CD4-positive, alpha-beta T cell treated with Interleukin-12 subunit alpha and Interleukin-12 subunit beta, for 1 hour (primary cell): ENCODE measurements at regions not wholly inside any gene's neighbourhood (a gene's known extent, or its start where the extent isn't known, plus 50 kb on each side); places are given as distances from the start of the nearest gene placed in this dataset.
"Not testable (repeated sequence)": the region's sequence is repeated elsewhere in the genome, so short reads cannot be mapped to it uniquely, and the experiment has no call there.

Source experiments
- DNase-seq: peaks from one replicate; pipeline ENCODE4 v3.0.0-alpha.2; 2020

DNA sequence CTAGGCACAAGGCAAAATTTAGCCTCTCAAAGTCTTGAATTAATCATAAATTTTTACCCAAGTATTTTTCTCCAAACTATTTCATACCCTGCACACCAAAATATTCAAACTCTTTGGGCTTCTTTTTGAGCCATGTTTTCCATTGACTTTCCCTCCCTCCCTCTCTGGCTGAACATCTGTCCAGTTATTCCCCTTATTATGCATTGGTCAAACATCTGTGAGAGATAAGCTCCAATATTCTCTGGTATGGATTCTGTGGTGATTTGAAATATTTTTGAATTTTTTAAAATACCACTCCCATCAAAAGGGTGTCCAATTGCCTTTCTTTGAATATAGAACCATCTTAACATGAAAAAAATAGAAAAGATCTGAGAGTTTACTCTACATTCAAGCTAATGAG is 244.2 kb downstream of the RFPL4B start:
- DNase-seq, result no peak

DNA sequence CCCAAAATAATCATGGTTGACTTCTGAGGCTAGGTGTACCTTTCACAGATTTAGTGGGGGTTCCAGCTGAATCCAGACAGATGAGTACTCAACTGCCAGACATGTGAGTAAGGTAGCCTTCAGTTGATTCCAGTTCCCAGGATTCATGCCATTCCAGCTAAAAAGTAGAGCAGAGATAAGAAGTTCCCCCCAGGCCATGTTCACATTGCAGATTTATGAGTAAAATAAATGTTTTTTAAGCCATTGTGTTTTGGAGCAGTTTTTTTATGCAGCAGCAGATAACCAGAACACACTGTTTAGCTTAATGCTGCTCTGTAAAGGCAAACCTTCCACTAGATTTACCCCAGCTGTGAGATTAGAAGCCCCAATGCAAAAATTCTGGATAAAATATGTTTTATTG is 245.0 kb downstream of the RFPL4B start:
- no peak for DNase-seq

DNA sequence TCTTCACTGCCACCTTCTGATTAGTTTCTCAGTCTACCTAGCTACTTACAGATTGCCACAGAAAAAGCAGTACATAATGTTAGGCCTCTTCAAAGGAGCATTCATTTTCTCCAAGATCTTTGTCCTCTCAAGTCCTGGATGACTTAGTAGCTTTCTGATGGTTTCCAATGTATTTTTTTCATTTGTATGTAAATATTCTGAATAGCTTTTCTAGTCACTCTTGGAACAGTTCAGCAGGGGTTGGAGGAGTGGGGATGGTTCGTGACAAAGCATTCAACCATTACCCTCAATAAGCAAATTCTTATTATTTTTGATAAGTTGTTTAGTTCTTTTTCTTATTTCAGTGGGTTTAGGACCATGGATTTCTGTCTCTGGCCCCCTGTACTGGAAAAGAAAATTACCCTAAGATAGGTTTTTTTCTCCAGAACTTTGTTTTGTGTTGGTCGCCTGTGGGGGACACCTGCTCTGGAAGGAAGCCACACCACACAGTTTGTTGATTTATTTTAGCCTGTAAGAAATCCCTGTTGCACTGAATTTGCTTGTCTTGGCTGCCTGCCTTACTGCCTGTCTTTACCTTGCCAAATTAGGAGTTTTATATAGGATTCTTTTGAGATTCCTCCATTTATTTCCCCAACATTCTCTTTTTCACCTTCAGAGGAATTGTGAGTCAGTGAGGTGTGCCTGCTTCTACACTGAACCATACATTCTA is 247.9 kb downstream of the RFPL4B start:
- DNase-seq, result no peak

- DNase-seq, result no peak
Measured at GRCh38 chr6:112595841-112596240, 248.7 kb downstream of the RFPL4B start.

DNA sequence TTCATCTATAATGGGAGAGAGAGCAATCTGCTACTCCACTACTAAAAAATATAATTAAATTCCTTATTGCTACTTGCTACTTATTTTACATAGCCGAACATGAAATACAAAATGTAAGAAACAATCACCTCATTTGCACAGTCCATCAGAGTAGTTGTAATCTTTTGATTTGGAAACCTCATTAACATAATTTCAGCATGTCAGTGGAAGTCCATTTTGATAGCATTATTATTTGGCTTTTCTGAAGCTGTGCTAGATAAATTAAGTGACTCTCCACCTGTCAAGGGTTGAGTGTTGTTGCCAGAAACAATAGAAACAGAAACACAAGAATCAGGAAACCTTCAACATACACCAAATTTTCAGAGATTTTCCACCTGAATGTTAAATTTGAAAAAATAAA is 250.0 kb downstream of the RFPL4B start:
- no peak for DNase-seq

GRCh38 chr6:112600168-112600567 is 253.0 kb downstream of the RFPL4B start:
- no peak for DNase-seq

- no peak for DNase-seq
Measured at GRCh38 chr6:112603726-112604125, 256.6 kb downstream of the RFPL4B start.

- DNase-seq, result no peak
Measured at GRCh38 chr6:112606656-112607435, 259.7 kb downstream of the RFPL4B start.

- DNase-seq, result not testable (repeated sequence)
Measured at GRCh38 chr6:112608925-112609324, 261.8 kb downstream of the RFPL4B start.

DNA sequence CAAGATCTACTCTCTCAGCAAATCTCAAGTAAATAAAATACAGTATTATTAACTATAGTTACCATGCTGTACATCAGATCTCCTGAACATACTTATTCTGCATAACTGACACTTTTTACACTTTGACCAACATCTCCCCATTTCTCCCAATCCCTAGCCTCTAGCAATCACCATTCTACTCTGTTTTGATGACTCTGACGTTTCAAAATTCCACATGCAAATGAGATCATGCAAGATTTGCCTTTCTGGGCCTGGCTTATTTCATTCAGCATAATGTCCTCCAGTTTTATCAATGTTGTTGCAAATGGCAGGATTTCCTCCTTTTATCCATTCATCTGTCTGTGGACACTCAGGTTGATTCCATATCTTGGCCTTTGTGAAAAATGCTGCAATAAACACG is 266.3 kb downstream of the RFPL4B start:
- DNase-seq, result no peak

GRCh38 chr6:112618849-112619248 is 271.7 kb downstream of the RFPL4B start:
- DNase-seq, result no peak

DNA sequence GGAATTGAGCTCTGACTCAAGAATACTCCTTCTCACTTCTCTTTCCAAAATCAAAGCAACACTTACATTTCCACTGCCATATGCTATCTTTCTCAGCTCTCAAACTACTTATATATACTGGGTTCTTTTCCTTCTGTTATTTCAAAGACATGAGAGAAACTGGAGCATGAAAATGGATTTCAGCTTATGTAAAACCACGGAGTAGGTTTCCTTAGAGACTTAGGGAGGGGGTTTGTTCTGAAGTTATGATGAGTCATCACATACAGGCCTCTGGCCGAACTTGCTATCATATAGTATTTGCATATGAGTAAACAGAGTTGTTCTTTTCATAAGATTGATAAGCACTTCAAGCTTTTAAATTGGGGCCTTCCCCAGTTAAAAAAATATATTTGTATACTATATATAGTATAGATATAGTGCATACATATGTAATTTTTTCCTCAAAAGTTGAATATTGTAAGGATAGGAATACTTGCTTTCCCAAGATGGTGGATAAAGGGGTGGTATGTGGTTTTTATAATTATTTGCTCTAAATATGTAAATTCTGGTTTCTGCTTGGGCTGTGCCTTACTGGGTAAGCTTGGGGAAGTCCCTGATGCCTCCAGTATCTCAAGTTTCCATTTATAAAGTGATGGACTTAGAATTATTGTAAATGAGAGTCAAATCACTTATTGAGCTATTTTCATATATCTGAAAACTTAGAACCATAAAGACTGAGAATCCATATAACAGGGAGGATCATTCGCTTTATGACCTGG is 273.9 kb downstream of the RFPL4B start:
- no peak for DNase-seq

- DNase-seq, result no peak
Measured at GRCh38 chr6:112622036-112622435, 274.9 kb downstream of the RFPL4B start.

- DNase-seq, result no peak
Measured at GRCh38 chr6:112626468-112627082, 279.4 kb downstream of the RFPL4B start.

DNA sequence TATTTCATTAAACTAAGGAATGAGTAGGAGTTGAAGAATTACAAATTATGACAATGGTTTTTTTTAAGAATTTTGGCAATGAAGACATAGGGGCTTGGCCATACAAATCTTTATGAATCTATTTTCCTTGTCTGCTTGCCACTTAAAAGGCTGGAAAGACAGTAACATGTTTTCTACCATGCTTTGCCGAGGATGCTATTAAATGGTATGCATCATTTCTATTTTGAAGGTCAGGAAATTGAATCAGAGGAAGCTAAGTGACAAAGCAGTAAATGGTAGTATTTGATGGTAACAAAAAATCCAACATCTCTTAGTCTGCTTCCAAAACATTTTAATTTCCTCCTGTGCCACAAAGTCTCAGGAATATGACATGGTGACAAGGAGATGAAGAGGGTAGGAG is 287.2 kb downstream of the RFPL4B start:
- no peak for DNase-seq

DNA sequence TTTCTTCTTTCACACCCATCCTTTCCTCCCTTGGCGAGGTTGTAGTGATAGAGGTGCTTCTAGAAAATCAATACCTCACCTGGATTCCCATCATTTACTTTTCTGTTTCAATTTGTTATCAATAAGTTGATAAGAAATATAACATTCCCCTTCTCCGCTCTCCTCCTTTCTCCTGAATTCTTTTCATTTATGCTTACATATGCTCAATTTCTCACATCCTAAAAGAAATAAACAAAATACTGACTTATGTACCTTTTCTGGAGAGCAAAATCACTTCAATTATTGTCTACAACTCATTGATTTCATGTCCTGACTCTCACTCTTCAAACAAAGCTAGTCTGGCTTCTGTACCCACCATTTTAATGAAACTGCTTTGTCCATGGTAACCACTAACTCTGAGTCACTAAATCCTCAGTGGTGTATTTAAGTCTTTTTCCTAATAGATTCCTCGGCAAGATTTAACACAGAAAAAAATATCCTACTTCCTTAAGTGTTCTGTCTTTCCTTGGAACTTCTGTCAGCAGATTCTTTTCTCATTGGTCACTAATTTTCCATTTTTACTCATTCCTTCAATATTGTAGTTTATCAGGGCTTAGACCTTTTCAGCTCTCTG is 289.6 kb downstream of the RFPL4B start:
- DNase-seq, result no peak

DNA sequence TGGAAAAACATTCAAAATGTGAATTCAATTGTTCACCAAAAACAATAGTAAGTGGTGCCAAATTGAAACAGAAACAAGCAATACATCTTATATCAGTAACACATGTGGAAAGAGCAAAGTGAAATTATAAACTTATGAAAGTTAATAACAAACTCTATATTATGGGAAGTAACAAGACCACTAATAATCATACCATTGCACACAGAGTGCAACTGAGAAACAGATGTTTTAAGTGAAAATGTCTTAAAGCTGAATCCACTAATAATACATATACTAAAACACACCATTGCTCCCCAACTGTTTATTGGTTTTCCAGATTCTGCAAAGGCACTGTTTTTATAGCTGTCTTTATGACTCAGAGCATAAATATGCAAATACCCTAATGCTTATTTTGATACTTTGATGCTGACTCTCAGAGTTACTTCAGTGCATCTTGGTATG is 292.3 kb downstream of the RFPL4B start:
- DNase-seq, result no peak

- no peak for DNase-seq
Measured at GRCh38 chr6:112640891-112641290, 293.8 kb downstream of the RFPL4B start.

- no peak for DNase-seq
Measured at GRCh38 chr6:112649853-112650252, 302.7 kb downstream of the RFPL4B start.

- DNase-seq, result no peak
Measured at GRCh38 chr6:112651239-112651638, 304.1 kb downstream of the RFPL4B start.

DNA sequence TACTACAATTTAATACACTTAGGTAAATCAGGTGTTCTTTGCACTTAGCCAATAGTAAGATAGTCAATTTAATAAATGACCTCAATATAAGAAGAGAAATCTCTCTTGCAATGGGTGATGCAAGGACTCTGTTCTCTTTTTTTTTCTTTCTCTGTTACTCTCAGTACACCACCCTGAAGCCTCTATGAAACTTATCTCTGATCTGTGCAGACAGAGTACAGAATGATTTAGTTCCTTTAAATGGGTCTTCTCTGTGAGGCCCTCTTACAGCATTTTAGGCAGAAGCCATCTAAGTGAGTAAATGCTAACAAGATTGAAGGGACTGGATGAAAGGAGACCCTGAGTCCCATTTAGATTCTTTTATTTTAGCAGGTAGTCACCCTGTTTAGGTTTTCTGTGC is 312.8 kb downstream of the RFPL4B start:
- DNase-seq, result no peak

- DNase-seq, result no peak
Measured at GRCh38 chr6:112660626-112661025, 313.5 kb downstream of the RFPL4B start.

DNA sequence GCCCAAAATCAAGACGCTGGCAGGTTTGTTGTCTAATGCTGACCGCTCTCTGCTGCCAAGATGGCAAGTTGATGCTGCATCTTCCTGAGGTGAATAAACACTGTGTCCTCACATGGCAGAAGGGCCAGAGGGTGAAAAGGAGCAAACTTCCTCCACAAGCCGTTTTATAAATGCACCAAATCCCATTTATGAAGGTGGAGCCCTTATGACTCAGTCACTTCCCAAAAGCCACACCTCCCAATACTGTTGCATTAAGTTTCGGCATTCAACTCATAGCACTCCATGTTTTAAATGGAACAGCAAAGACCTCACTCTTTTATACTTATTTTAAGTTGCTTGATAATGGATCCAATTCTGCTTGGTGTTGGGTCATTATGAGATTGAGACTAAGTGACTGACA is 316.6 kb downstream of the RFPL4B start:
- DNase-seq, result no peak
